GM12892 (cell line): ENCODE measurements at regions not wholly inside any gene's neighbourhood (a gene's known extent, or its start where the extent isn't known, plus 50 kb on each side); places are given as distances from the start of the nearest gene placed in this dataset.

ENCODE experiments used
- POLR2A ChIP-seq: IDR thresholded peaks from 2 replicates; pipeline ENCODE4 v1.6.1; 2011; ENCODE audit warnings: low read depth, low read length, control low read depth
- POLR2AphosphoS5 ChIP-seq: IDR thresholded peaks from 2 replicates; pipeline ENCODE4 v1.6.1; 2011; ENCODE audit warnings: low read depth, low read length, control low read depth
- TAF1 ChIP-seq: IDR thresholded peaks from 2 replicates; pipeline ENCODE4 v1.6.1; 2011; ENCODE audit warnings: low read depth, mild to moderate bottlenecking, control low read depth, low read length, borderline replicate concordance

DNA sequence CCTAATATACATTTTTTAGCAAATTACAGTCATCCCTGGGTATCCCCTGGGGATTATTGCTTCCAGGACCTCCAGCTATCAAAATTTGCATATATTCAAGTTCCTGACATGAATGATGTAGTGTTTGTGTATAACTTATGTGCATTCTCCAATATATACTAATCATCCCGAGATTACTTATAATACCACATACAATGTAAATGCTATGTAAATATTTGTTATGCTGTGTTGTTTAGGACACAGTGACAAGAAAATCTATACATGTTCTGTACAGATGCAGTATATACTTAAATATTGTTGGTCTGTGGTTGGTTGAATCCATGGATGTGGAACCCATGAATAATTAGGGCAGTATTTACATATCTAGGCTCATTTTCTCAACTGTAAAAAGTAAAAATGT lies 1060.3 kb downstream of the DSC3 start:
- TF ChIP-seq POLR2A (no peak), TAF1 (no peak), POLR2AphosphoS5 (no peak)
